Choroid plexus epithelial cell (primary cell): ENCODE measurements at regions not wholly inside any gene's neighbourhood (a gene's known extent, or its start where the extent isn't known, plus 50 kb on each side); places are given as distances from the start of the nearest gene placed in this dataset.

Experiments
- DNase-seq: peaks from one replicate; pipeline ENCODE4 v3.0.0-alpha.2; 2010; ENCODE audit warnings: low read depth
- H3K4me3 ChIP-seq: 2 replicates; pipeline ENCODE4 v1.5.1; 2011; ENCODE audit warnings: low read depth, mild to moderate bottlenecking, control low read depth, low read length, moderate library complexity
- CTCF ChIP-seq: conservative IDR thresholded peaks from 2 replicates; pipeline ENCODE4 v1.5.1; 2011; ENCODE audit warnings: low read depth, mild to moderate bottlenecking, control low read depth, inconsistent platforms, low read length, moderate library complexity

GRCh38 chrX:155682834-155683233, 70.1 kb upstream of the TMLHE start:
- H3K4me3 ChIP-seq, result no peak overlapping the region
- DNase-seq, result no peak
- TF ChIP-seq CTCF, result no peak

- TF ChIP-seq CTCF, result no peak
- H3K4me3 ChIP-seq, result no peak overlapping the region
- DNase-seq, result no peak
These were observed 67.0 kb upstream of the TMLHE start for GRCh38 chrX:155679715-155680114.

GRCh38 chrX:155673338-155673737, 60.6 kb upstream of the TMLHE start:
- no peak overlapping the region for H3K4me3 ChIP-seq
- DNase-seq, result no peak
- no peak for TF ChIP-seq CTCF

- DNase-seq, result no peak
- TF ChIP-seq CTCF, result no peak
- H3K4me3 ChIP-seq, result no peak overlapping the region
These were observed 54.0 kb upstream of the TMLHE start for GRCh38 chrX:155666741-155667140.
